HEK293 (cell line): ENCODE measurements at regions not wholly inside any gene's neighbourhood (a gene's known extent, or its start where the extent isn't known, plus 50 kb on each side); places are given as distances from the start of the nearest gene placed in this dataset.

Experiments used
- CTCF ChIA-PET: fragments of 350-600 bp; formaldehyde crosslinking; extraction: SDS; loops from one replicate; lab custom pipeline; 2021; ENCODE audit warnings: antibody characterized with exemption; lab: Yijun Ruan, JAX
- POLR2A ChIA-PET: fragments of 300-600 bp; formaldehyde crosslinking; extraction: SDS; loops from one replicate; lab custom pipeline; 2020; ENCODE audit warnings: antibody characterized with exemption, inconsistent platforms; lab: Yijun Ruan, JAX
- H3K27ac ChIP-seq: fragments of 200-500 bp; sonication (Bioruptor generic); 2 replicates; pipeline ENCODE4 v1.5.1; 2014; ENCODE audit warnings: low read depth, low read length, control low read depth, inconsistent platforms; ENCODE audit errors: extremely low read depth
- H3K36me3 ChIP-seq, 2 experiments: fragments of 200-500 bp in 1 of 2; sonication (Bioruptor generic) in 1 of 2; 1 replicate in 1 of 2; 2 replicates in 1 of 2; pipeline ENCODE4 v1.5.1; 2014 to 2017; ENCODE audit warnings: inconsistent platforms in 2 of 2, low read length in 2 of 2; ENCODE audit not compliant: control insufficient read depth in 2 of 2, insufficient read depth in 1 of 2
- H3K4me1 ChIP-seq: fragments of 200-500 bp; sonication (Bioruptor generic); 2 replicates; pipeline ENCODE4 v1.5.1; 2014; ENCODE audit warnings: mild to moderate bottlenecking, low read length, inconsistent platforms; ENCODE audit not compliant: control insufficient read depth, insufficient read depth
- H3K4me3 ChIP-seq: 2 replicates; pipeline ENCODE4 v1.5.1; 2011; ENCODE audit warnings: low read depth, mild to moderate bottlenecking, control low read depth, low read length, moderate library complexity
- H3K9me3 ChIP-seq: fragments of 200-500 bp; sonication (Bioruptor generic); 2 replicates; pipeline ENCODE4 v1.5.1; 2014; ENCODE audit warnings: low read depth, low read length, inconsistent platforms; ENCODE audit not compliant: control insufficient read depth, insufficient read depth
- BCL11A ChIP-seq: fragments of 450-650 bp; formaldehyde crosslinking; IDR thresholded peaks from 2 replicates; pipeline ENCODE4 v1.5.1; 2016; ENCODE audit warnings: low read depth, missing biosample characterization, missing genetic modification characterization
- GLIS1 ChIP-seq: fragments of 450-650 bp; formaldehyde crosslinking; IDR thresholded peaks from 2 replicates; pipeline ENCODE4 v1.5.1; 2016; ENCODE audit warnings: missing biosample characterization, missing genetic modification characterization
- HOXC10 ChIP-seq: sonication (generic); formaldehyde crosslinking; IDR thresholded peaks from 2 replicates; pipeline ENCODE4 v1.8.1; 2023; ENCODE audit warnings: mild to moderate bottlenecking, missing genetic modification reagents
- KLF1 ChIP-seq: fragments of 450-650 bp; formaldehyde crosslinking; IDR thresholded peaks from 2 replicates; pipeline ENCODE4 v1.5.1; 2016; ENCODE audit warnings: missing biosample characterization, missing genetic modification characterization
- KLF10 ChIP-seq: fragments of 450-650 bp; IDR thresholded peaks from 2 replicates; pipeline ENCODE4 v1.5.1; 2018; ENCODE audit warnings: missing biosample characterization, mild to moderate bottlenecking, missing genetic modification characterization
- KLF9 ChIP-seq: fragments of 450-650 bp; formaldehyde crosslinking; IDR thresholded peaks from 2 replicates; pipeline ENCODE4 v1.5.1; 2016; ENCODE audit warnings: missing biosample characterization, missing genetic modification characterization, low read depth
- PATZ1 ChIP-seq: fragments of 450-650 bp; formaldehyde crosslinking; IDR thresholded peaks from 2 replicates; pipeline ENCODE4 v1.5.1; 2016; ENCODE audit warnings: missing biosample characterization, missing genetic modification characterization
- PRDM6 ChIP-seq: fragments of 450-650 bp; formaldehyde crosslinking; IDR thresholded peaks from 2 replicates; pipeline ENCODE4 v1.5.1; 2017; ENCODE audit warnings: missing biosample characterization, missing genetic modification characterization
- SP7 ChIP-seq: fragments of 450-650 bp; formaldehyde crosslinking; IDR thresholded peaks from 2 replicates; pipeline ENCODE4 v1.5.1; 2016; ENCODE audit warnings: missing biosample characterization, missing genetic modification characterization
- TCF7L2 ChIP-seq: IDR thresholded peaks from 2 replicates; pipeline ENCODE4 v1.6.1; 2011; ENCODE audit warnings: low read depth, mild to moderate bottlenecking, inconsistent platforms, low read length, moderate library complexity, borderline replicate concordance
- ZNF157 ChIP-seq: fragments of 450-650 bp; formaldehyde crosslinking; IDR thresholded peaks from 2 replicates; pipeline ENCODE4 v1.5.1; 2016; ENCODE audit warnings: missing biosample characterization, missing genetic modification characterization
- ZNF19 ChIP-seq: fragments of 450-650 bp; formaldehyde crosslinking; IDR thresholded peaks from 2 replicates; pipeline ENCODE4; 2016; ENCODE audit warnings: missing biosample characterization, missing genetic modification characterization, low read depth
- ZNF211 ChIP-seq: fragments of 450-650 bp; formaldehyde crosslinking; IDR thresholded peaks from 2 replicates; pipeline ENCODE4 v1.5.1; 2016; ENCODE audit warnings: low read depth, missing biosample characterization, missing genetic modification characterization
- ZNF302 ChIP-seq: fragments of 450-650 bp; formaldehyde crosslinking; IDR thresholded peaks from 2 replicates; pipeline ENCODE4 v1.5.1; 2016; ENCODE audit warnings: missing biosample characterization, missing genetic modification characterization, low read depth
- ZNF561 ChIP-seq: fragments of 450-650 bp; IDR thresholded peaks from 2 replicates; pipeline ENCODE4 v1.5.1; 2018; ENCODE audit warnings: missing biosample characterization, missing genetic modification characterization, borderline replicate concordance
- ZNF585B ChIP-seq: fragments of 450-650 bp; formaldehyde crosslinking; IDR thresholded peaks from 2 replicates; pipeline ENCODE4 v1.5.1; 2016; ENCODE audit warnings: missing biosample characterization, missing genetic modification characterization
- ZNF610 ChIP-seq: fragments of 450-650 bp; formaldehyde crosslinking; IDR thresholded peaks from 2 replicates; pipeline ENCODE4 v1.5.1; 2016; ENCODE audit warnings: missing biosample characterization, missing genetic modification characterization, borderline replicate concordance
- ZNF701 ChIP-seq: fragments of 450-650 bp; formaldehyde crosslinking; IDR thresholded peaks from 2 replicates; pipeline ENCODE4 v1.5.1; 2016; ENCODE audit warnings: missing biosample characterization, missing genetic modification characterization
- ZNF707 ChIP-seq: fragments of 450-650 bp; formaldehyde crosslinking; IDR thresholded peaks from 2 replicates; pipeline ENCODE4 v1.5.1; 2016; ENCODE audit warnings: missing biosample characterization, missing genetic modification characterization
- ZNF777 ChIP-seq: fragments of 450-650 bp; formaldehyde crosslinking; IDR thresholded peaks from 2 replicates; pipeline ENCODE4 v1.5.1; 2017; ENCODE audit warnings: missing biosample characterization, missing genetic modification characterization, borderline replicate concordance
- ZXDB ChIP-seq: fragments of 450-650 bp; formaldehyde crosslinking; IDR thresholded peaks from 2 replicates; pipeline ENCODE4 v1.5.1; 2016; ENCODE audit warnings: missing biosample characterization, missing genetic modification characterization
- TF ChIP-seq, protein P1 (sequence below): fragments of 450-650 bp; formaldehyde crosslinking; IDR thresholded peaks from 2 replicates; pipeline ENCODE4 v1.5.1; 2016; ENCODE audit warnings: missing biosample characterization, missing genetic modification characterization
- TF ChIP-seq, protein P2 (sequence below): fragments of 450-650 bp; formaldehyde crosslinking; IDR thresholded peaks from 2 replicates; pipeline ENCODE4 v1.5.1; 2016; ENCODE audit warnings: missing biosample characterization, missing genetic modification characterization

DNA sequence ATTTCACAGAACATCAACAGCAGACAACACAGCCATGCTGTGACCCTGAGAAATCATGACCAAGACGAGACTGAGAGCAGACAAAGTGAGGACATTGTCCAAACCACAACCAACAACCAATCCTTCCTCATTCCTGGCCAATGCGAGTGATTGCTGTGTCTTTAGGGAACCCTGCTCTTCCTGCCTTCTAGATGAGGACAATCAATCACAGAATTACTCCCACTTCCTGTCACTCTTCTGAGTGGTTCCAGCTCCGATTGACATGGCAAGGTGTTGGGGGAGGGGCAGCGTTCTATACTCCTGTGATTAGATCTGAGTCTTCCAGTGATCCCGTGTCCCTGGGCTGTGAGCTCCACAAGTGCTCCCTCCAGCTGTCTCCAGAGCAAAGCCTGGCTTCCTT lies 227.8 kb downstream of the STIM2 start:
- CTCF ChIA-PET, result no interaction called here
- POLR2A ChIA-PET, result no interaction called here

DNA sequence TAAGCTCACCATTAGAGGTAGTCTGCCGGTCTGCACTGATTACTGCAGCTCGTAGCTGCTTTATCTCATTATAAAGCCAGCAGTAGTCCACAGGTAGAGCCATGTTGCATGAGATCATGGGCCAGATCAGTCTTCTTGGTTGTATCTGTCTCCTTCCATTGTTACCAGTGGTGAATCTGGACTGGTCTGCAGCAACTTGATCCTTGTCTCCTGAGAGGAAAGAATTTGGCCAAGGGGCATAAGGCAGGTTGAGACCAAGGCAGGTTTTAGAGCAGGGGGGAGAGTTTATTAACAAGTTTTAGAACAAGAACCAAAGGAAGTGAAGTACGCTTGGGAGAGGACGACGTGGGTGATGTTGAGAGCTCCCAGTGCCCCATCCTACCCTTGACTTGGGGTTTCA lies 228.5 kb downstream of the STIM2 start:
- H3K4me1 ChIP-seq, result no peaks in the 10 kb centered on the region
- no peak overlapping the region for H3K27ac ChIP-seq
- H3K9me3 ChIP-seq, result no peaks in the 10 kb centered on the region
- ChIA-PET CTCF (no interaction called here), POLR2A (no interaction called here)
- no peak overlapping the region for H3K4me3 ChIP-seq
- no peak for TF ChIP-seq TCF7L2
- no peak for TF ChIP-seq ZNF302 (tag by site-specific recombination)
- no peak for TF ChIP-seq ZNF777
- no peak for TF ChIP-seq PATZ1 (tag by site-specific recombination)
- TF ChIP-seq ZNF561, result no peak
- no peak for TF ChIP-seq ZNF211 (tag by site-specific recombination)
- no peak for TF ChIP-seq ZXDB (tag by site-specific recombination)
- no peaks in the 10 kb centered on the region for H3K36me3 ChIP-seq

More for the DNA sequence above, 227.8 kb downstream of the STIM2 start:
- H3K27ac ChIP-seq, result no peak overlapping the region
- no peak for TF ChIP-seq GLIS1
- TF ChIP-seq ZNF19 (tag by site-specific recombination), result no peak
- no peak for TF ChIP-seq ZNF585B (tag by site-specific recombination)
- no peak for TF ChIP-seq ZNF157
- TF ChIP-seq KLF1 (tag by site-specific recombination), result no peak
- no peak for TF ChIP-seq SP7 (tag by site-specific recombination)
- no peak for TF ChIP-seq KLF10 (tag by site-specific recombination)
- TF ChIP-seq ZNF707 (tag by site-specific recombination), result no peak
- no peak for TF ChIP-seq BCL11A (tag by site-specific recombination)
- TF ChIP-seq, protein P1, sequence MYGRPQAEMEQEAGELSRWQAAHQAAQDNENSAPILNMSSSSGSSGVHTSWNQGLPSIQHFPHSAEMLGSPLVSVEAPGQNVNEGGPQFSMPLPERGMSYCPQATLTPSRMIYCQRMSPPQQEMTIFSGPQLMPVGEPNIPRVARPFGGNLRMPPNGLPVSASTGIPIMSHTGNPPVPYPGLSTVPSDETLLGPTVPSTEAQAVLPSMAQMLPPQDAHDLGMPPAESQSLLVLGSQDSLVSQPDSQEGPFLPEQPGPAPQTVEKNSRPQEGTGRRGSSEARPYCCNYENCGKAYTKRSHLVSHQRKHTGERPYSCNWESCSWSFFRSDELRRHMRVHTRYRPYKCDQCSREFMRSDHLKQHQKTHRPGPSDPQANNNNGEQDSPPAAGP, result no peak
- TF ChIP-seq HOXC10 (CRISPR knock-in tag), result no peak
- TF ChIP-seq, protein P2, sequence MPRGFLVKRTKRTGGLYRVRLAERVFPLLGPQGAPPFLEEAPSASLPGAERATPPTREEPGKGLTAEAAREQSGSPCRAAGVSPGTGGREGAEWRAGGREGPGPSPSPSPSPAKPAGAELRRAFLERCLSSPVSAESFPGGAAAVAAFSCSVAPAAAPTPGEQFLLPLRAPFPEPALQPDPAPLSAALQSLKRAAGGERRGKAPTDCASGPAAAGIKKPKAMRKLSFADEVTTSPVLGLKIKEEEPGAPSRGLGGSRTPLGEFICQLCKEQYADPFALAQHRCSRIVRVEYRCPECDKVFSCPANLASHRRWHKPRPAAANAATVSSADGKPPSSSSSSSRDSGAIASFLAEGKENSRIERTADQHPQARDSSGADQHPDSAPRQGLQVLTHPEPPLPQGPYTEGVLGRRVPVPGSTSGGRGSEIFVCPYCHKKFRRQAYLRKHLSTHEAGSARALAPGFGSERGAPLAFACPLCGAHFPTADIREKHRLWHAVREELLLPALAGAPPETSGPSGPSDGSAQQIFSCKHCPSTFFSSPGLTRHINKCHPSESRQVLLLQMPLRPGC (tag by site-specific recombination), result no peak
- no peak for TF ChIP-seq ZNF610 (tag by site-specific recombination)
- no peak for TF ChIP-seq PRDM6 (tag by site-specific recombination)
- no peak for TF ChIP-seq ZNF701 (tag by site-specific recombination)
- no peak for TF ChIP-seq KLF9 (tag by site-specific recombination)
- TF ChIP-seq, all 188 proteins: peak for 0
- H3K36me3 ChIP-seq, result no peaks in the 10 kb centered on the region
- H3K4me1 ChIP-seq, result no peaks in the 10 kb centered on the region
- no peak overlapping the region for H3K4me3 ChIP-seq
- H3K9me3 ChIP-seq, result no peaks in the 10 kb centered on the region
